Endothelial cell of umbilical vein (primary cell): ENCODE measurements at regions not wholly inside any gene's neighbourhood (a gene's known extent, or its start where the extent isn't known, plus 50 kb on each side); places are given as distances from the start of the nearest gene placed in this dataset.

ENCODE experiments used
- BruUV-seq: library from RNA; stranded (reverse); fragments of 400-500 nt; replicated peaks from 2 replicates; lab custom pipeline; 2021; lab: Mats Ljungman, UMichigan
- CTCF ChIA-PET: fragments of 300-600, 350-600 bp; sonication (Branson Sonifier 250); formaldehyde crosslinking; loops from one replicate; lab custom pipeline; 2021; ENCODE audit warnings: antibody characterized with exemption, inconsistent platforms; lab: Charles Lee
- POLR2A ChIA-PET: fragments of 300-600, 350-600 bp; sonication (Branson Sonifier 250); formaldehyde crosslinking; loops from one replicate; lab custom pipeline; 2021; ENCODE audit warnings: antibody characterized with exemption, inconsistent platforms; lab: Charles Lee
- DNase-seq: peaks from one replicate; pipeline ENCODE4 v3.0.0-alpha.2; 2011; ENCODE audit warnings: low read depth, low spot score
- FAIRE-seq: peaks from 2 replicates; lab custom pipeline; 2011; peaks lifted over from hg19 to GRCh38; lab: Jason Lieb, UNC
- H2AFZ ChIP-seq: 2 replicates; pipeline ENCODE4 v1.6.0; 2012; ENCODE audit warnings: low read depth, low read length, control low read depth, inconsistent platforms
- H3K27ac ChIP-seq: 2 replicates; pipeline ENCODE4 v1.5.1; 2011; ENCODE audit warnings: low read depth, mild to moderate bottlenecking, control low read depth, low read length, moderate library complexity; ENCODE audit not compliant: insufficient read depth
- H3K27me3 ChIP-seq, 2 experiments: 2 replicates each; pipeline versions ENCODE4 v1.6.0 to v1.6.1; 2011; ENCODE audit warnings: low read length in 2 of 2, mixed read lengths in 1 of 2; ENCODE audit not compliant: control insufficient read depth in 2 of 2, insufficient read depth in 2 of 2
- H3K36me3 ChIP-seq, 2 experiments: 2 replicates in 1 of 2; 3 replicates in 1 of 2; pipeline ENCODE4 v1.5.1; 2011; ENCODE audit warnings: low read length in 2 of 2, mild to moderate bottlenecking in 1 of 2, moderate library complexity in 1 of 2; ENCODE audit not compliant: control insufficient read depth in 2 of 2, insufficient read depth in 2 of 2; ENCODE audit errors: extremely low read depth in 1 of 2
- H3K4me1 ChIP-seq: 3 replicates; pipeline ENCODE4 v1.5.1; 2011; ENCODE audit warnings: mild to moderate bottlenecking, low read length; ENCODE audit not compliant: control insufficient read depth, insufficient read depth; ENCODE audit errors: extremely low read depth
- H3K4me2 ChIP-seq: 2 replicates; pipeline ENCODE4 v1.6.1; 2011; ENCODE audit warnings: low read length, control low read depth, mixed read lengths; ENCODE audit not compliant: insufficient read depth
- H3K4me3 ChIP-seq, 3 experiments: fragments of 200-600 bp in 1 of 3; sonication (generic), shearing (Covaris generic) in 1 of 3; replicated peaks in 1 of 3; 2 replicates each; pipeline ENCODE4 v1.5.1; 2011 to 2016; ENCODE audit warnings: control low read depth in 3 of 3, low read length in 3 of 3, mild to moderate bottlenecking in 2 of 3, inconsistent platforms in 1 of 3, low read depth in 1 of 3, moderate library complexity in 1 of 3; ENCODE audit not compliant: insufficient read depth in 1 of 3
- H3K79me2 ChIP-seq: 2 replicates; pipeline ENCODE4 v1.6.0; 2012; ENCODE audit warnings: low read length, inconsistent platforms; ENCODE audit not compliant: control insufficient read depth, insufficient read depth
- H3K9ac ChIP-seq: replicated peaks from 2 replicates; pipeline ENCODE3; 2011; ENCODE audit warnings: low read length, control low read depth; ENCODE audit not compliant: insufficient read depth; ENCODE audit errors: extremely low read depth
- H3K9me1 ChIP-seq: replicated peaks from 3 replicates; pipeline ENCODE4 v1.6.0; 2011; ENCODE audit warnings: mild to moderate bottlenecking, low read length; ENCODE audit not compliant: control insufficient read depth, insufficient read depth; ENCODE audit errors: extremely low read depth
- H3K9me3 ChIP-seq: replicated peaks from 2 replicates; pipeline ENCODE4 v1.5.1; 2012; ENCODE audit warnings: low read length, inconsistent platforms; ENCODE audit not compliant: control insufficient read depth, insufficient read depth
- H4K20me1 ChIP-seq: replicated peaks from 2 replicates; pipeline ENCODE3; 2011; ENCODE audit warnings: mild to moderate bottlenecking, low read length; ENCODE audit not compliant: control insufficient read depth, insufficient read depth; ENCODE audit errors: extremely low read depth
- EZH2 ChIP-seq: IDR thresholded peaks from 2 replicates; pipeline ENCODE4 v1.6.1; 2012; ENCODE audit warnings: borderline replicate concordance, low read depth, mild to moderate bottlenecking, moderate library complexity, low read length, inconsistent platforms; ENCODE audit not compliant: severe bottlenecking
- FOS ChIP-seq: IDR thresholded peaks from 2 replicates; pipeline ENCODE4 v1.6.1; 2011; ENCODE audit warnings: mild to moderate bottlenecking, low read length, moderate library complexity, borderline replicate concordance; ENCODE audit not compliant: insufficient read depth
- GATA2 ChIP-seq: IDR thresholded peaks from 2 replicates; pipeline ENCODE4 v1.7.0; 2011; ENCODE audit warnings: low read depth, mild to moderate bottlenecking, moderate library complexity, mixed read lengths, low read length; ENCODE audit not compliant: insufficient read length, insufficient read depth
- JUN ChIP-seq: IDR thresholded peaks from 2 replicates; pipeline ENCODE4 v1.6.1; 2011; ENCODE audit warnings: borderline replicate concordance, low read depth; ENCODE audit not compliant: insufficient read length, insufficient read depth
- POLR2AphosphoS5 ChIP-seq: IDR thresholded peaks from 2 replicates; pipeline ENCODE4 v1.6.1; 2012; ENCODE audit warnings: low read depth, mild to moderate bottlenecking, control low read depth, low read length, moderate library complexity; ENCODE audit not compliant: insufficient read depth
- dilution Hi-C: fragments of 300-500 bp; cut with MboI; formaldehyde crosslinking; loops from one replicate; pipeline ENCODE4 v1.15.0; 2019; ENCODE audit warnings: low sequenced_read_pairs; ENCODE audit not compliant: extremely low pct_ligation_motif_present
- intact Hi-C: fragments of 100-400 bp; cut with micrococcal nuclease; formaldehyde crosslinking; loops from one replicate; pipeline ENCODE4 v1.10.0; 2022
- TF ChIP-seq, protein P1 (sequence below), 2 donors: IDR thresholded peaks; 1 replicate in 1 of 2; 2 replicates in 1 of 2; pipeline ENCODE4 v1.5.1; 2011; ENCODE audit warnings: low read length in 2 of 2, mild to moderate bottlenecking in 2 of 2, moderate library complexity in 2 of 2, control low read depth in 1 of 2, inconsistent platforms in 1 of 2, low read depth in 1 of 2; ENCODE audit not compliant: insufficient read depth in 1 of 2; ENCODE audit errors: extremely low read depth in 1 of 2

DNA sequence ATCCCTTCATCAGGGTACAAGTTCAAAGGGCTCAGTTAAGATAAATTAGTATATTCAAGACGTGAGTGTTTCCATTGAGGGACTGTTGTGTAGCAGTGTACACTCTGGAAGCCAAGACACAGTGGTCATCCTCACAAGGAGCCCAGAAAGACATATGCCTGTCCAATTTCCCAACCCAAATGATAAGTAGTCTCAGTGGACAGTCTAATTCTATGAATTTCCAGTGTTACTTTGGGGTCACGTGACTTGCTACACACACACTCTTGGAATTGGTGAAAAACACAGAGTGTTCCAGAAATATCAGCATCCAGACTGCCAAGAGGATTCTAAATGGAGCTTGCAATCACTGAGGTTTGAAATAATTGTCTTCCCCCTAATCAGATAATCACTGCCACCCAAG is 365.1 kb downstream of the WDR11 start:
- ChIA-PET CTCF (no interaction called here), POLR2A (no interaction called here)
- dilution Hi-C loops = no loop called here
- Histone ChIP-seq H3K79me2 (no peaks in the 10 kb centered on the region), H4K20me1 (no peaks in the 10 kb centered on the region), H3K4me2 (no peak overlapping the region), H3K4me1 (no peaks in the 10 kb centered on the region), H3K4me3 (no peak overlapping the region), H2AFZ (no peak overlapping the region), H3K9ac (no peak overlapping the region), H3K9me3 (peaks cover 3% of the 10 kb centered on the region), H3K36me3 (no peaks in the 10 kb centered on the region), H3K27me3 (no peaks in the 10 kb centered on the region), H3K9me1 (no peaks in the 10 kb centered on the region), H3K27ac (no peak overlapping the region)
- intact Hi-C loops = no loop called here
- no peak for FAIRE-seq
- TF ChIP-seq GATA2 (no peak), POLR2AphosphoS5 (no peak), FOS (no peak), EZH2 (no peak), JUN (no peak)
- TF ChIP-seq, protein P1, sequence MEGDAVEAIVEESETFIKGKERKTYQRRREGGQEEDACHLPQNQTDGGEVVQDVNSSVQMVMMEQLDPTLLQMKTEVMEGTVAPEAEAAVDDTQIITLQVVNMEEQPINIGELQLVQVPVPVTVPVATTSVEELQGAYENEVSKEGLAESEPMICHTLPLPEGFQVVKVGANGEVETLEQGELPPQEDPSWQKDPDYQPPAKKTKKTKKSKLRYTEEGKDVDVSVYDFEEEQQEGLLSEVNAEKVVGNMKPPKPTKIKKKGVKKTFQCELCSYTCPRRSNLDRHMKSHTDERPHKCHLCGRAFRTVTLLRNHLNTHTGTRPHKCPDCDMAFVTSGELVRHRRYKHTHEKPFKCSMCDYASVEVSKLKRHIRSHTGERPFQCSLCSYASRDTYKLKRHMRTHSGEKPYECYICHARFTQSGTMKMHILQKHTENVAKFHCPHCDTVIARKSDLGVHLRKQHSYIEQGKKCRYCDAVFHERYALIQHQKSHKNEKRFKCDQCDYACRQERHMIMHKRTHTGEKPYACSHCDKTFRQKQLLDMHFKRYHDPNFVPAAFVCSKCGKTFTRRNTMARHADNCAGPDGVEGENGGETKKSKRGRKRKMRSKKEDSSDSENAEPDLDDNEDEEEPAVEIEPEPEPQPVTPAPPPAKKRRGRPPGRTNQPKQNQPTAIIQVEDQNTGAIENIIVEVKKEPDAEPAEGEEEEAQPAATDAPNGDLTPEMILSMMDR (IDR thresholded peaks at IDR 0.05; ENCODE audit: extremely low read depth in 1 of 2, insufficient read depth in 1 of 2, low read depth in 1 of 2, low read length in 2 of 2) = no peak
- BruUV-seq = no TSS peak
- DNase-seq = no peak
